ENCODE measurements at regions not wholly inside any gene's neighbourhood (a gene's known extent, or its start where the extent isn't known, plus 50 kb on each side); places are given as distances from the start of the nearest gene placed in this dataset.

GRCh38 chr1:181187337-181188126, 99.0 kb downstream of the IER5 start:
- in situ Hi-C loops (cut with HindIII; ENCODE audit: low pct_ligation_motif_present, low pct_unique_long_range_greater_than_20kb, low sequenced_read_pairs): no loop called here
- DNase-seq: no peak

GRCh38 chr1:181189245-181189644, 100.7 kb downstream of the IER5 start:
- in situ Hi-C loops (cut with HindIII; ENCODE audit: low pct_ligation_motif_present, low pct_unique_long_range_greater_than_20kb, low sequenced_read_pairs): no loop called here
- no peak for DNase-seq

- DNase-seq: peak; percentile 63
Measured at GRCh38 chr1:181189691-181190363, 101.3 kb downstream of the IER5 start.

GRCh38 chr1:181190364-181191035, 102.0 kb downstream of the IER5 start:
- DNase-seq: no peak
- in situ Hi-C loops (cut with HindIII; ENCODE audit: low pct_ligation_motif_present, low pct_unique_long_range_greater_than_20kb, low sequenced_read_pairs): no loop called here

More at GRCh38 chr1:181189691-181190363, 101.3 kb downstream of the IER5 start:
- in situ Hi-C loops (cut with HindIII; ENCODE audit: low pct_ligation_motif_present, low pct_unique_long_range_greater_than_20kb, low sequenced_read_pairs): no loop called here

GRCh38 chr1:181191494-181192040, 103.1 kb downstream of the IER5 start:
- no peak for DNase-seq
- in situ Hi-C loops (cut with HindIII; ENCODE audit: low pct_ligation_motif_present, low pct_unique_long_range_greater_than_20kb, low sequenced_read_pairs): no loop called here

- no peak for DNase-seq
- in situ Hi-C loops (cut with HindIII; ENCODE audit: low pct_ligation_motif_present, low pct_unique_long_range_greater_than_20kb, low sequenced_read_pairs): no loop called here
Measured at GRCh38 chr1:181192316-181192715, 103.8 kb downstream of the IER5 start.

GRCh38 chr1:181202986-181203555, 114.6 kb downstream of the IER5 start:
- no peak for DNase-seq

GRCh38 chr1:181204530-181204929, 116.0 kb downstream of the IER5 start:
- in situ Hi-C loops (cut with HindIII; ENCODE audit: low pct_ligation_motif_present, low pct_unique_long_range_greater_than_20kb, low sequenced_read_pairs): no loop called here
- no peak for DNase-seq

More at GRCh38 chr1:181202986-181203555, 114.6 kb downstream of the IER5 start:
- in situ Hi-C loops (cut with HindIII; ENCODE audit: low pct_ligation_motif_present, low pct_unique_long_range_greater_than_20kb, low sequenced_read_pairs): no loop called here

GRCh38 chr1:181205901-181206300, 117.4 kb downstream of the IER5 start:
- in situ Hi-C loops (cut with HindIII; ENCODE audit: low pct_ligation_motif_present, low pct_unique_long_range_greater_than_20kb, low sequenced_read_pairs): no loop called here
- DNase-seq: no peak

GRCh38 chr1:181206513-181206912, 118.0 kb downstream of the IER5 start:
- in situ Hi-C loops (cut with HindIII; ENCODE audit: low pct_ligation_motif_present, low pct_unique_long_range_greater_than_20kb, low sequenced_read_pairs): no loop called here
- DNase-seq: no peak

- in situ Hi-C loops (cut with HindIII; ENCODE audit: low pct_ligation_motif_present, low pct_unique_long_range_greater_than_20kb, low sequenced_read_pairs): no loop called here
- no peak for DNase-seq
Measured at GRCh38 chr1:181206979-181207790, 118.7 kb downstream of the IER5 start.

GRCh38 chr1:181208083-181208482, 119.6 kb downstream of the IER5 start:
- in situ Hi-C loops (cut with HindIII; ENCODE audit: low pct_ligation_motif_present, low pct_unique_long_range_greater_than_20kb, low sequenced_read_pairs): no loop called here
- DNase-seq: no peak

GRCh38 chr1:181208967-181209366, 120.5 kb downstream of the IER5 start:
- in situ Hi-C loops (cut with HindIII; ENCODE audit: low pct_ligation_motif_present, low pct_unique_long_range_greater_than_20kb, low sequenced_read_pairs): no loop called here
- no peak for DNase-seq

- in situ Hi-C loops (cut with HindIII; ENCODE audit: low pct_ligation_motif_present, low pct_unique_long_range_greater_than_20kb, low sequenced_read_pairs): no loop called here
- no peak for DNase-seq
Measured at GRCh38 chr1:181213056-181213455, 124.6 kb downstream of the IER5 start.

GRCh38 chr1:181216591-181216994, 128.1 kb downstream of the IER5 start:
- in situ Hi-C loops (cut with HindIII; ENCODE audit: low pct_ligation_motif_present, low pct_unique_long_range_greater_than_20kb, low sequenced_read_pairs): no loop called here
- no peak for DNase-seq

- DNase-seq: no peak
Measured at GRCh38 chr1:181219938-181220337, 131.4 kb downstream of the IER5 start.

GRCh38 chr1:181221078-181221477, 132.6 kb downstream of the IER5 start:
- in situ Hi-C loops (cut with HindIII; ENCODE audit: low pct_ligation_motif_present, low pct_unique_long_range_greater_than_20kb, low sequenced_read_pairs): no loop called here
- DNase-seq: no peak

More at GRCh38 chr1:181219938-181220337, 131.4 kb downstream of the IER5 start:
- in situ Hi-C loops (cut with HindIII; ENCODE audit: low pct_ligation_motif_present, low pct_unique_long_range_greater_than_20kb, low sequenced_read_pairs): no loop called here

GRCh38 chr1:181222972-181223505, 134.5 kb downstream of the IER5 start:
- DNase-seq: no peak
- in situ Hi-C loops (cut with HindIII; ENCODE audit: low pct_ligation_motif_present, low pct_unique_long_range_greater_than_20kb, low sequenced_read_pairs): no loop called here
